ENCODE measurements at regions not wholly inside any gene's neighbourhood (a gene's known extent, or its start where the extent isn't known, plus 50 kb on each side); places are given as distances from the start of the nearest gene placed in this dataset.

- DNase-seq (ENCODE audit: low read depth), result no peak
- H3K4me3 ChIP-seq (ENCODE audit: low read depth, low read length), result no peak overlapping the region
Observed at GRCh38 chr14:41146391-41146790, 460.3 kb upstream of the LRFN5 start.

- DNase-seq (ENCODE audit: low read depth), result no peak
- H3K4me3 ChIP-seq (ENCODE audit: low read depth, low read length), result no peak overlapping the region
Observed at GRCh38 chr14:41144370-41144769, 462.3 kb upstream of the LRFN5 start.

- DNase-seq (ENCODE audit: low read depth), result no peak
- H3K4me3 ChIP-seq (ENCODE audit: low read depth, low read length), result no peak overlapping the region
Observed at GRCh38 chr14:41137741-41138140, 468.9 kb upstream of the LRFN5 start.

- no peak for DNase-seq (ENCODE audit: low read depth)
- no peak overlapping the region for H3K4me3 ChIP-seq (ENCODE audit: low read depth, low read length)
Observed at GRCh38 chr14:41130274-41130673, 476.4 kb upstream of the LRFN5 start.

GRCh38 chr14:41120402-41120801 lies 486.3 kb upstream of the LRFN5 start:
- no peak for DNase-seq (ENCODE audit: low read depth)
- H3K4me3 ChIP-seq (ENCODE audit: low read depth, low read length), result no peak overlapping the region

- no peak for DNase-seq (ENCODE audit: low read depth)
- H3K4me3 ChIP-seq (ENCODE audit: low read depth, low read length), result no peak overlapping the region
Observed at GRCh38 chr14:41096131-41096530, 510.5 kb upstream of the LRFN5 start.

GRCh38 chr14:41087056-41087455 lies 519.6 kb upstream of the LRFN5 start:
- no peak overlapping the region for H3K4me3 ChIP-seq (ENCODE audit: low read depth, low read length)
- DNase-seq (ENCODE audit: low read depth), result no peak

- H3K4me3 ChIP-seq (ENCODE audit: low read depth, low read length), result no peak overlapping the region
- no peak for DNase-seq (ENCODE audit: low read depth)
Observed at GRCh38 chr14:41073544-41073943, 533.1 kb upstream of the LRFN5 start.

- no peak overlapping the region for H3K4me3 ChIP-seq (ENCODE audit: low read depth, low read length)
- DNase-seq (ENCODE audit: low read depth), result no peak
Observed at GRCh38 chr14:41072776-41073175, 533.9 kb upstream of the LRFN5 start.

GRCh38 chr14:41071351-41071750 lies 535.3 kb upstream of the LRFN5 start:
- DNase-seq (ENCODE audit: low read depth), result no peak
- H3K4me3 ChIP-seq (ENCODE audit: low read depth, low read length), result no peak overlapping the region

GRCh38 chr14:41062826-41063225 lies 543.9 kb upstream of the LRFN5 start:
- no peak overlapping the region for H3K4me3 ChIP-seq (ENCODE audit: low read depth, low read length)
- DNase-seq (ENCODE audit: low read depth), result no peak

- no peak for DNase-seq (ENCODE audit: low read depth)
- no peak overlapping the region for H3K4me3 ChIP-seq (ENCODE audit: low read depth, low read length)
Observed at GRCh38 chr14:41055589-41055988, 551.1 kb upstream of the LRFN5 start.

- no peak for DNase-seq (ENCODE audit: low read depth)
- no peak overlapping the region for H3K4me3 ChIP-seq (ENCODE audit: low read depth, low read length)
Observed at GRCh38 chr14:41051801-41052200, 554.9 kb upstream of the LRFN5 start.

GRCh38 chr14:41047763-41048162 lies 558.9 kb upstream of the LRFN5 start:
- no peak overlapping the region for H3K4me3 ChIP-seq (ENCODE audit: low read depth, low read length)
- DNase-seq (ENCODE audit: low read depth), result no peak

- no peak overlapping the region for H3K4me3 ChIP-seq (ENCODE audit: low read depth, low read length)
- DNase-seq (ENCODE audit: low read depth), result no peak
Observed at GRCh38 chr14:41037388-41037787, 569.3 kb upstream of the LRFN5 start.

- DNase-seq (ENCODE audit: low read depth), result no peak
Observed at GRCh38 chr14:41034969-41035368, 571.7 kb upstream of the LRFN5 start.

GRCh38 chr14:41022932-41023331 lies 583.7 kb upstream of the LRFN5 start:
- H3K4me3 ChIP-seq (ENCODE audit: low read depth, low read length), result no peak overlapping the region
- no peak for DNase-seq (ENCODE audit: low read depth)

More at GRCh38 chr14:41034969-41035368, 571.7 kb upstream of the LRFN5 start:
- H3K4me3 ChIP-seq (ENCODE audit: low read depth, low read length), result no peak overlapping the region

- no peak overlapping the region for H3K4me3 ChIP-seq (ENCODE audit: low read depth, low read length)
- DNase-seq (ENCODE audit: low read depth), result no peak
Observed at GRCh38 chr14:41016213-41016612, 590.5 kb upstream of the LRFN5 start.

GRCh38 chr14:41000350-41000749 lies 606.3 kb upstream of the LRFN5 start:
- DNase-seq (ENCODE audit: low read depth), result no peak
- no peak overlapping the region for H3K4me3 ChIP-seq (ENCODE audit: low read depth, low read length)

GRCh38 chr14:40989260-40989659 lies 617.4 kb upstream of the LRFN5 start:
- H3K4me3 ChIP-seq (ENCODE audit: low read depth, low read length), result no peak overlapping the region
- DNase-seq (ENCODE audit: low read depth), result no peak

- DNase-seq (ENCODE audit: low read depth), result no peak
- H3K4me3 ChIP-seq (ENCODE audit: low read depth, low read length), result no peak overlapping the region
Observed at GRCh38 chr14:40987481-40987880, 619.2 kb upstream of the LRFN5 start.

GRCh38 chr14:40986655-40987054 lies 620.0 kb upstream of the LRFN5 start:
- no peak for DNase-seq (ENCODE audit: low read depth)
- no peak overlapping the region for H3K4me3 ChIP-seq (ENCODE audit: low read depth, low read length)
